HL-60/S4 (cell line): ENCODE measurements at regions not wholly inside any gene's neighbourhood (a gene's known extent, or its start where the extent isn't known, plus 50 kb on each side); places are given as distances from the start of the nearest gene placed in this dataset.
"Not testable (repeated sequence)": the region's sequence is repeated elsewhere in the genome, so short reads cannot be mapped to it uniquely, and the experiment has no call there.

Experiments used
- in situ Hi-C: fragments of 300-500 bp; cut with MboI; formaldehyde crosslinking; loops from 2 replicates; pipeline ENCODE4 v1.14.3; 2022; ENCODE audit warnings: low sequenced_read_pairs

DNA sequence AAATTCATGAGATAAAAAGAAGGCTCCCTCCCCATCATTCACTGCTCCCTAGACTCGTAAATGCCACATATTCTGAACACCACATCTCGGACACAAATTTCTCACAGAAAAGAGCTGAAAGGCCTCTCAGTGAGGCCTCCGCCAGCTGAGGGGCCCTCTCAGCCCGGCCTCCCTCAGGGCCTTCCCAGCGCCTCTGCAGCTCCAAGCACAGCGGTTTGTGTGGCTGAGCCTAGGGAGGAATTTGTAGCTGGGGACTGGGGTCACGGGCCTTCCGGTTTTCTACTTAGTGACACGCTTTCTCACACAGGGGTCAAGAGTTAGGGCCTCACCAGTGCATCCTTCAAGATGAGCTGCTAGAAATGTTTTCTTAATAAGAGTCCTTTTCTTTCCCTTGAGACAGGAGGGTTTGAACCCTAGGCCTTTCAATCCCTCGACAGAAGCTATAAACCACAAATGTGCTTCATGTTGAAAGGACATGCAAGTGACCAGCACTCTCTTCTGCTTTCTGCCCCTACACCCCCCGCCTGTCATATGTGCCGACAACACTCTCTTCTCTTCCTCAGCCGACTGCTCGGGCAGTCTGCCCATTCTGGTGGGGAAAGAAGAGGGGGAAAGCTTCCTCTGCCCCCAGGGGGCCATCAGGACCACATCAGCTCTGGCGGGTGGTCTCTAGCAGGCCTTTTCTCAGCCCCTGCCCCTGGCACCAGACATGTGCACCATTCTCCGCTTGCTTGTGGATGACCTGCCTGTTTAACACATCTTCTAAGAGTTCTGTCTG, 104.9 kb downstream of the CHIC2 start:
- in situ Hi-C loops, result no loop called here

DNA sequence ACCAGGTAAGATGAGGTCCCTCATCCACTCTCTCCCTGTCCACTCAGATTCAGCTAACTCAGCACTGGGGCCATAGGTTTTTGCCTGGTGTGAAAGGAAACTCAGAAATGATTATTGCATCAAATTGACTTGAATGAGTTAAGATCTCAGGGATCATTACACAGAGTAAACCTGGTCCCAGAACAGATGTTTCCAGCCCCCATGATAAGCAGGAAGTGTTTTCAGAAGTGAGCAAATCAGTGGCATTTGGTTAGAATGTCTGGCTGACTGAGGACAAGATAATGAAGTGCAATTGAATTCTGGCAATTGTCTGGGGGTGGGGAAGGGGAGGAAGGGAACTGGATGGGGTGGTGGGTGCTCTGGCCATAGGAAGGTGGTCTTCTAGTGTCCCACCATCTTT, 108.0 kb downstream of the CHIC2 start:
- in situ Hi-C loops, result no loop called here

DNA sequence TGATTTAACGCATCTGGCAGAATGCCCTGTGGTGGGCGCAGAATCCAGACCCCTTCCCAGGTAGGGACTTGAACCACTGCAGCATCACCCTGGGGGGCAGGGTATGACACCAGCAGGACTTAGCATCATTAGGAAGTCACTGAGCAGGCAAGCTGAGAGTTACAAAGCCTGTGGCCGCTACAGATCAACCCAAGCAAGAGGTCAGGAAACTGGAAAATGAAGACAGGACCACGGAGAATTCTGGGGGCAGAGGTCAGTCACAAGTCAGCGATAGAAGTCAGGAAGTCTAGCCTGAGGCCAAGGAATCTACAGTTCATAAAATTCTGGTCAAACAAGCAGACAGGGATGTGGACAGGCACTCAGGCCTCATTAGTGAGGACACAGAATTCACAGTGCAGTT, 108.4 kb downstream of the CHIC2 start:
- in situ Hi-C loops, result no loop called here

DNA sequence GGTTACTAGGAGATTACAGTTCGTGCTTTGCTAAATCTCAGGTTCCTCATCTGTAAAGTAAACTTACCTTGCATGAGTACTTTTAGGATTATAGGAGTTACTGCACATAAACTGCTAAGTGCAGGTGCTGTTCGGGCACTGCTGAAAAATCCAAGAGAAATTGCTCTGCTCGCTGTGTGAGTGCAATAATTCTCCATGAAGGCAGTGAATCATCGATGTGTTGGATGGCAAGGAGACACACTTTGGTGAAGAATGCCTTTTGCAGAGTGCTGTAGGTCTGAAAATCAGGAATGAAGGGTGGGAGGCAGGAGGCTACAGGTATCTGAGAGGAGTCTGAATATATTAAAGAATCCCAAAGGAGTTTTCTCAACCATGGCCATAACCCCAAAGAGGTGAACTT, 113.0 kb downstream of the CHIC2 start:
- in situ Hi-C loops, result no loop called here

DNA sequence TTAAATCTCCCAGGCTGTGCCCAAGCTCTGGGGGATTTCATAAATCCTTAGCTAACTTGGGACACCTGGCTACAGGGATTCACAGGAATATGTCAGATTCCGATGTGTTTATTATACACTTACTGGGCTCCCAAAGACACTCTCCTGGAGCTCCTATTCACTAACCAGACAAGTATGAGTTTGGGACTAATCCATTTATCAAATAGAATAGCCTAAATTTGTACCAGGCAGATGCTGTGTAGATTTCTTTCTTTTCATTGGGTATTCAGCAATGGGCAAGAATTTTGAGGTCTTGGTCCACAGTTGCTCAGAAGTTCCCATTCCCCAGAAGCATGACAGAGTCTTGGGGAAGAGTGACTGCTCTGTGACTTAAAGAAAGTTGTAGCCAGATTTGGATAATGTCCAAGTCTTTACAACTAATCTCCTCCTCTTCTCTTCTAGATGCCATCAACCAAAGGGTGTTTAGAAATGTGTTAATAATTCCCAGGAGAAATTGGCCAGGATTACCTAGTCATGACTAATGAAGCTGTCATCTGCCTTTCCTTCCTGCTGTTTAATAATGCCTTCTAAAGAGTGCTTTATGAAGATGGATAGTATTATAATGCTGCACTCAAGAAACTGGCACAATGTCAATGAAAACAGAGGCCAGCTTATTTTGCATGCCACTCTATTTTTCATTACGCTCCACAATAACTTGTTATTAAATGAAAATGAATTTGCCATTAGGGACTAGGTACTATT, 120.9 kb downstream of the CHIC2 start:
- in situ Hi-C loops, result no loop called here

- in situ Hi-C loops, result no loop called here
Observed at GRCh38 chr4:53942712-53943111, 121.7 kb downstream of the CHIC2 start.

DNA sequence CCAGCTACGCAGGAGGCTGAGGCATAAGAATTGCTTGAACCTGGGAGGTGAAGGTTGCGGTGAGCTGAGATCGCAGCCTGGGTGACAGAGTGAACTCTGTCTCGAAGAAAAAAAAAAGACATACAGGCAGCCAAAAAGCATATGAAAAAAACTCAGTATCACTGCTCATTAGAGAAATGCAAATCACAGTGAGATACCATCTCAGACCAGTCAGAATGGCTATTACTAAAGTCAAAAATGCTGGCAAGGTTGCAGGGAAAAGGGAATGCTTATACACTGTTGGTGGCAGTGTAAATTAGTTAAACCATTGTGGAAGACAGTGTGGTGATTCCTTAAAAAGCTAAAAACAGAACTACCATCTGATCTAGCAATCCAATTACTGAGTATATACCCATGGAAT, 123.1 kb downstream of the CHIC2 start:
- in situ Hi-C loops, result no loop called here

- in situ Hi-C loops, result not testable (repeated sequence)
Observed at GRCh38 chr4:53939892-53940291, 124.5 kb downstream of the CHIC2 start.

DNA sequence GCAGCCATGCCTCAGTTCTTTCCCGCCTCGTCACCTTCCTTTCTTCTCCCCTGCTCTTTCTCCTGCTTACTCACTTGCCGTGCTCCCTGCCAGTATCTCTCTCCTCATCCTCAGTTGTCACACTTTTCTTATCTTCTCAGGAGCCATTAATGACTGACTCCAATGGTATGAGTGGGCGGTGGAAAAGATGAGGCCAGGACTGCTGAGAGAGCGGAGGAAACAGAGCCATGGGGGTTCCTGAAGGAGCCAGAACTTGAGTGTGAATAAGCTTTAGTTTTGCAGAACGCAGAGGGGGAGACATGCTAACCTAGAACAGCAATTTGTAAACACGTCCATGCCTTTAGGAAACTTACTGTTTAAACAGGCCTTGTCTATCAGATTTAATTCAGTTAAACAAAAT, 126.5 kb downstream of the CHIC2 start:
- in situ Hi-C loops, result no loop called here

- in situ Hi-C loops, result no loop called here
Observed at GRCh38 chr4:53937327-53937726, 127.1 kb downstream of the CHIC2 start.

DNA sequence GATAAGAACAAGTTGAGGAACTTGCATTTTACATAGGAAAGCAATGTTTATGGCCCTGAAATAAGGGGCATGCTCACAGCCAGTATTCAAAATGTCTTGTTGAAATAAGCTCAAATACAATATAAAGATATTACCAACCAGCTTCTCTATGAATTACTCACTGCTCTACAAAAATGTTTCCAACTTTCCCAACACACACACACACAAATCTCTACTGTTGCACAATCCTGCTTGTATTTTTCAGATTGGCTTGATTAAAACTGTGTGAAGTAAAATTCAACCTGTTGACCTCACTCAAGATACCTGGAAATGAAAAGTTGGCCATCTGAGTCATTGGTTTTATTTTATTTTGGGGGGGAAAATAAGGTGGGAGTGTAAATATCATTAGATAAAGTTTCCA, 128.6 kb downstream of the CHIC2 start:
- in situ Hi-C loops, result no loop called here

- in situ Hi-C loops, result no loop called here
Observed at GRCh38 chr4:53932796-53933610, 131.4 kb downstream of the CHIC2 start.

- in situ Hi-C loops, result no loop called here
Observed at GRCh38 chr4:53931461-53931961, 132.9 kb downstream of the CHIC2 start.

DNA sequence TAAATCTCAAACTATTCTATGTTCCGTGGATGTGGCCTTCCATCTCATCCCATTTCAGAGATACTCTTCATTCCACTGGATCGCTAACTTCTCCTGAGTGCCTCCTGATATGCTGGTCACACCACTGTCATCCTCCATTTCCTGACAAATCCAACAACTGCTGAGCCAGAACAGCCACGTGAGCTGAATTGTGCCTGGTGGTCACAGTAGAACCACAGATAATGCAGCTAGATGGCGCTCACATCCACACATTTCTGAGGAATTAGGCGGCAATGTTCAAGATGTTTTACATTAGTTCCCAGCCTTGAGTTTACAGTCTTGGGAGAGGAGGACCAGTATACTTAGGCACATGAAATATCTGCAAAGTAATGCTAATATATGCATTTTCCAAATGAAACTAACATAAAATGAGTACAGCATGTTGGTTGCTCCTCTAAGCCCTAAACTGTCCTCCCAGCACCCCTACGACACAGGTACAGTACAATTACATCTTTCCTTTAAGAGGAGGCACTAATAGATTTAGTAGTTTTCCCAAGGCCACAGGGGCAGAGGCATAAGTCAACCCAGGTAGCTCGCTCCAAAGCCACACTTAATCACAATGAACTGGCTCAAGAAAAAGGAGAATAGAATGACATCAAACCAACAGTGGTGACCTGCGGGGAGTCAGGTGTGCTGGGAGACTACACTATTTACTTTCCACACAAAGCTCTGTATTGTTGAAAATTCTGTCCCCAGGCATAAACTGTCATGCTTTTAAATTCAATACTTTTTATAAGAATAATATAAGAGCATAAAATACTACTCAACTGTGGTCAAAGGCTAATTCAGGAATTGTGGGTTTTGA, 134.2 kb downstream of the CHIC2 start:
- in situ Hi-C loops, result no loop called here

- in situ Hi-C loops, result no loop called here
Observed at GRCh38 chr4:53929311-53929710, 135.1 kb downstream of the CHIC2 start.

DNA sequence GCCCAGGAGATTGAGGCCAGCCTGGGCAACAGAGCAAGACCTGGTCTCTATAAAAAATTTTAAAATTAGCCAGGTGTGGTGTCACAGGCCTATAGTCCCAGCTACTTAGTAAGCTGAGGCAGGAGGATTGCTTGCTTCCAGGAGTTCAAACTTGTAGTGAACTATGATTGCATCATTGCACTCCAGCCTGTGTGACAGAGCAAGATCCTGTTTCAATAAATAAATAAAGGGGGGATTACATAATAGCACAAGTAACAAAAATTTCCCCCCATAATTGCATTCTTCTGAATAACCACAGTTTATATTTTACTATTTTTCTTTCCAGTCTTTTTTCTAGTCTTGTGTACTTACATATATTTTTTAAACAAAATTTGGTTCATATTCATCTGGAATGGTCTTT, 135.6 kb downstream of the CHIC2 start:
- in situ Hi-C loops, result no loop called here

DNA sequence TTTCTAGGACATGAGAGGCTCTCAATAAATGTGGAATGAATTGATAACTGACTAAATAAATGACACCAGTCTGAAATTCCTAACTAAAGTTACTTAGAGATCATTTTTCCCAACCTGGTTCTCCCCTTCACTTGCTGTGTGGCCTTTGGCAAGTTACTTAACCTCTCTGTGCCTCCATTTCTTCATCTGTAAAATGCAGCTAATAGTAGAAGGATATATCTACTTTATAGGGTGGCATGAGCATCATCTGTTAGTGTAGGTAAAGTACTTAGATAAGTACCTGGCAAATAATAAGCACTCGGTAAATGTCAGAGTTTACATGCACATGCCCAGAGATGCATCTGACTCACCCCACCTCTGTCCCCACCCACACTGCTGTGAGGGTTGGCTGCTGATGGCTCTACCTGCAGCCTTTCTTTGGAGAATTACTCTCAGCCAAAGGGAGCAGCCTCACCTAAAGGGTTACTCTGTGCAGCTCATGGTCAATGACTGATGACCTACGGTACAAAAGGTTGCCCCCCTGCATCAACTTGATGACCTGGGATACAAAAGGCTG, 139.3 kb downstream of the CHIC2 start:
- in situ Hi-C loops, result no loop called here

DNA sequence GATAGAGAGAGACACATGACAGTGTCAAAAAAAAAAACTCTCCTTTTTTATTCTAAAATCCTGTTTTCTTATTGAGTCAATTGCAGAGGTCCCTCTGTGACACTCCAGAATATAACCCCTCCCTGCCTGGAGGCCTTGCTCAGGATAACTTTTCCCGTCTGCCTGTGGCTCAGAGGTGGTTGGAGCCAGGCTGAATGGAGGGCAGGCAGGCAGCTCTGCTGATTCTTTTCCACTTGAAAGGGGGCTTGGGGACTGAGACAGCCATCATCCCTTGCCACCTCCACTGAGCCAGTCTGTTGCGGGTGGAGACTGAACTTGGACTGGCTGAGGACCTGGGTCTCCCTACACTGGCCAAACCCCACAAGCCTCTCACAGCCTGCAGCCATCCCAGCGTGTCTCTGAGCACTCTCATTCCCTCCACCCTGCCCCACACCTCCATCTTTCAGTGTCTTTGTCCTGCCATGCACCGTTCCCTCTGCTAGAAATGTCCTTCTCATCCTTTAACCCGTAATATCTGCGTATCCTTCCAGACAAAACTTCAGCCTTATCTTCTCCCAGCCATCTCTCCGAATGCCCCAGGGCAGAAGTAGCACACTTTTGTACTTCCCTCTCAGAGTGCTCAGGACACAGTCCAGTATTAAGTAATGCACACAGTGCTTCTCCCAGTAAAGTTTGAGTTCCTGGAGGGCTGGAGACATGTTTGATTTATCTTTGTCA, 139.9 kb downstream of the CHIC2 start:
- in situ Hi-C loops, result no loop called here

DNA sequence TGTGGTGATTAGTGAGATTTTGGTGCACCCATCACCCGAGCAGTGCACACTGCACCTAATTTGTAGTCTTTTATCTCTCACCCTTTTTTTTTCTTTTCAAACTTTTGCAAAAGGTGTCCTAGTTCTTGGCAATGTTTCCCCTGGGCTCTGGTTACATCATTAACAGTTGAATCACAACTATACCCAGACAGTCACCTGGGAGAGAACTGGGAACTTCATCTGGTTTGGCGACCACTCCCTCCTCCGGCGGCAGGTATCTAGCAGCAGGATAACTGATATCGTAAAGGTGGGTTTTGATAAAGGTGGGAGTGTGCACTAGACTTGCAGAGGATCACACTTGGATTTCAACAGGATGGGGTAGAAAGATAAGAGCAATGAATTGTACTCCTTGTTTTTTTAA, 140.5 kb downstream of the CHIC2 start:
- in situ Hi-C loops, result no loop called here

DNA sequence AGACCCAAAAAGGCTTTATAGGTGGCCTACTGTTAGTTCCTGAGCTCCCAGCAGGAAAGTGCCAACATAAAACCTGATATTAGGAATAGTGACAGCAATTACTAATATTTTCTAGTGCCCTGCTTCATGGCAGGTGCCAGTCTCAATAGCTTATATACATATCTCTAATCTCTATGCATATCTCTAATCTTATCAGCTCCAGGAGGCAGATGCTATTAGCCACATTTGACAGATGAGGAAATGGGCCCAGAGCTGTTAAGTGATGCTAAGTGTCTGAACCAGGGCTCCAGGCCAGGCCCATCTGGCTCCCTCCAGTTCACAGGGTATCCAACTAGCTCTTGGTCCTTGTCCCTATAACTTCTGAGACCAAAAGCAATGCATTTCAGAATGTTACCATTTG, 142.5 kb downstream of the CHIC2 start:
- in situ Hi-C loops, result no loop called here
